Stimulated activated CD8-positive, alpha-beta memory T cell treated with anti-CD3 and anti-CD28 coated beads, Interleukin-15, amount 100 ng/mL, for 48 hours (primary cell): ENCODE measurements at regions not wholly inside any gene's neighbourhood (a gene's known extent, or its start where the extent isn't known, plus 50 kb on each side); places are given as distances from the start of the nearest gene placed in this dataset.
"Not testable (repeated sequence)": the region's sequence is repeated elsewhere in the genome, so short reads cannot be mapped to it uniquely, and the experiment has no call there.

Experiments
- DNase-seq, 2 donors: peaks; one replicate each; pipeline ENCODE4 v3.0.0-alpha.2; 2020; ENCODE audit warnings: low read depth in 2 of 2

DNA sequence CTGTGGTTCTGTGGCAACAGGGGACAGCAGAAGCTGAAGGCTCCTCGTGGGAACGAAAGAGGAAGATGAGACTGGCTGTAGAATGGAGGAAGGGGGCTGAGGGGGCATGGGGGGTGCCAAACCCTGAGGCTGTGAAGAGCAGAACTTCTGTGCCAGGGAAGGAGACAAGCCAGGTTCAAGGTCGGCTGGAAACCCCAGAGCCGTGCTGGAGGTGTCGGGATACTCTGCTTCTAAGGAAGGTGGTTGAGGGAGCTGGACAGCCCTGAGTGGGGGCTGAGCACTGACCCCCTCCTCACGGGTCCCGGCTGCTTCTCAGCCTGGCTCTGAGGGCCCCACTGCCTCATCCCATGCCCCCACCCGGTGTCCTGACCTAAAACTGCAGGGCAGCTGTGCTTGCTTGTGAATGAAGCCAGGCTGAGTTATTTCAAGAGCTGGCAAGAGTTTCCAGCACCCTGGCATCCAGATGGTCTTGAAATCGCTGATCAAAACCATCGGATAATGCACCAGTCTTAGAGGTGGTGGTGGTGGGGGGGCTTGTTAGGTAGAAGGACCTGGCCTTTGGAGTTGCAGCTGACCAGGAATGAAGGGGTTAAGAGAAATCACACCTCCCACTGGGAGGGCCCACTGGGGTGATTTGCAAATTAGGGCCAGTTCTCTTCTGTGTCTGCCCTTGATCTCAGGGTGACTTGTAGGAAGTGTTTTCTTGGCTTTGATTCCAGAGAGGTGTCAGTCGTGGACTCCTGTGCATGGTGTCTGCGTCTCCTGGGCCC is 218.9 kb upstream of the C1orf174 start:
- no peak for DNase-seq

DNA sequence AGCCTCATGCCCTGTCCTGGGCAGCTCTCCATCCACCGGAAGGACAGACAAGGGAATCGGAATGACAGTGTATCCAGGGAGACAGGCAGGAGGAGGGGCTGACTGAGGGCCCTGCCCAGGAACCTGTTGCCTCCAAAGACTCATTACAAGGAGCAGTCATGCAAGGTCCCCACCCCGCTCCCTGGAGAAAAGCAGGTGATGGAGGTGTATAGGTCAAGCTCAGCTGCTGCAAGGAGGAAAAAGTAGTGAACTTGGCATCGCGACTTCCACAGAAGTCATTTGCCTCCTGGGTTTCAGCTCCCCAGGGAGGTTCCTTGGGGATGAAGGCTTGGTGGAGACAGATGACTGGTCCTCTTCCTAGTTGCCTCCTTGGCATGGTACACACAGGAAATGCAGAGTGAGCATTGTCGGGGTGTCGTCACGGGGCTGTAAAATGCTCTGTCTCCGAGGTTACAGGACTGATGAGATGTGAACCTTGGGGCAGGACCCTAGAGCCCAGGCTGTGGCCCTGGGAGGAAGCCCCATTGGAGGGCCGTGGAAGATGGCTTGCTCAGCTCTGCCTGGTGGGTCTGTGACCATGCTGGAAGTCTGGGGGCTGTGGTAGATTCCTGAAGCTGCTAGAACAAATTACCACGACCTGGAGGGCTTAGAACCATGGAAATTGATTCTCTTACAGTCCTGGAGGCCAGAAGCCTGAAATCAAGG is 219.6 kb upstream of the C1orf174 start:
- no peak for DNase-seq

DNA sequence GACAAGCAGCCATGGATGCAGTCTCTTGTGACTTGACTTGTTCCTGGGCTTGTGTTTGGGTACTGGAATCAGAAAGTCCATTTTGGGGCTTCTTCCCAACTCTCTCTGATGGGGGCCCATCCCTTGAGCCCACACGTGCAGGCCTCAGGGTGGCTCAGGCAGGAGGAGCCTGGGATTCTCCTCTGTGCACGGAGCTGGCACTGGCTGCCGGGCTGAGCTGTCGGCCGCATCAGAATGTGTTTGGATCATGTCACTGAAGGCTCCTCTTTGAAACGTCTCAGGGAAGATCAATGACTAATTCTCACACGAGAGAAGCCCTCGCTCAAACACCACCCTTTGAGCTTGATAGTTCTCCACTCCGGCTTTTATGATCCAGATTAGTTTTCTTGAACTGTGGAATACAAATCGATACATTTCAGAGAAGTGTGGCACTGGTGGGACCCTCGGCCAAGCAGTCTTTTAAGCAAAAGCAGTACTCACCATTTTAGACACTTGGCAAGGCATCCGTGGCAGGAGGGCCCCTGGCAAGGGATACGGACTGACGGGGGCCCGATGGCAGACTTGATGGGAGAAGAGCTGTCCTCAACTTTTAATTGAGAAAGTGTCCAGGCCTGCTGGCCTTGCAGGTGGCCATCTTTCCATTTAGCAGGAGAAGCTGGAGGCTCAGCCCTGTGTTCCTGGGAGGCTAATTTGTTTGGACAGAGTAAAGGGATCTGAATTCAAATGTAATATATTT is 220.7 kb upstream of the C1orf174 start:
- DNase-seq = no peak

DNA sequence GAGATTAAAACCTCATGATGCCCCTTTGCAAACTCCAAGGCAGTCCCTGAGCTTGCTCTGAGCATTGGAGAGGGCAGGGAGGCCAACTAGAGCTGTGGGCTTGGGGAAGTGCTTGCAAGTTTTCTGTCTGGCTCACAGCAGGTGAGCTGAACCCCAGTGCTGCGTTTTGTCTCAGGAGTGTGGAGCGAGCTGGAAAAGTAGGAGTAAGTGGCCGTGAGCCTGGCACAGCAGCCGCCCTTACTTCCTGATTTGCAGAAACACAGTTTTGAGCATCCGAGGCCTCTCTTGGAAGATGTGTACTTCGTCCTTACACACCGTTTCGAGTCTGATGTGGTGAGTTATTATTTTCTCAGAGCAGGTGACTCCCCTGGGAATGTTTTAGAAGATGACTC is 221.2 kb upstream of the C1orf174 start:
- no peak for DNase-seq

DNA sequence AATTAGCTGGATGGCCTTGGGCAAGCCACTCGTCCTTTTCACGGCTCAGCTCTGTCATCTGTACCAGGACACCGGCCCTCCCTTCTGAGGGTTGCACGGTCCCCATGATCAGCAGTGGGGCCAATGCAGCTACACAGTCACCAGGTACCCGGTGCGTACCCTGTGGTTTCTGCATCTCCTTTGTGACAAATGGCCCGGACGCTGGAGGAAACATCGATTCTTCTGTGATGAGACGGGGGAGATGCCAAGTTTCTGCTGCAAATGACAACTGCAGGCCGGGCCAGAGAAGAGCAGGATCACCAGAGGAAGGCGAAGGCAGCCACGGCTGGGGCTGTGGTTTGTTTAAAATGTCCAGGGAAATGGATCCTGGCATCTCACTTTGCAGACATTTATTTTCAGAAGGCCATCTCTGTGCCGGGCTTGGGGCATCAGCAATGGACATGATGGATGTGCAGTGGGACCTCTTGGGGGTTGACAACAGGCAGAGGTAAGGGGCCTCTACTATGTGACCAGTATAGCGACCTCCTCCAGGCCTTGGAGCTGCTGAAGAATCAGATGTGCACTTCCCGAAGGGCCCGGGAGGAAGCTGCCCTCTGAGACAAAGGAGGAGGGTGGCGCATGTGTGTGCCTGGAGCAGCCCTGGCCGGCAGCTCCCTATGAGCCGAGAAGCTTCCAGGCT is 221.9 kb upstream of the C1orf174 start:
- DNase-seq = no peak

DNA sequence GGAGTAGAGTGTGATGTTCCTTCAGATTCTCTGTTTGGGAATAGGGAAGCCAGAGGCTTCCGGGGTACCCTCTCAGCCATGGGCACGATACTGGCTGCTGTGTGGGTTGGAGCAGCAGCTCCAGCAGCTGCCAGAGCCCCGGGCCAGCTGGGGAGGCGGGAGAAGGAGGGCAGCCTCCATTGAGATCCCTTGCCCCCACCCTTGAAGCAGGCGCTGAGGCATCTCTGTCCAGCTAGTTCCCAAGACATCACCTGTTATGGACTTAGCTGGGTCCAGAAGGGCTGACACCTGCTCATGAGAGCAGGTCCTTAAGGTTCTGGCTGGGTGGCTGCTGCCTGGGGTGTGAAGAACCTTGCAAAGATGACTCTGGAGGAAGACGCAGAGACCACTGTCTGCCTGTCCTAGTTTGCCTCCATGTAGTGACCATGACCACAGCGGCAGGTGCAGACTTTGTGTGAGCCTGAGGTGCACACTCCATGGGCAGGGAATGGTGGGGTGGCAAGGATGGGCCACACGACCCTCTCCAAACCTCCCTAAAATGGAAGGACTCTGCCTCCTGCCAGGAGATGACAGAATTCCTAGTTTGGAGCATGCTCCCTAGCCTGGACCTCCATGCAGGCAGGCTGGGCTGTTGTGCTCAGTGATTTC is 222.6 kb upstream of the C1orf174 start:
- DNase-seq = no peak

DNA sequence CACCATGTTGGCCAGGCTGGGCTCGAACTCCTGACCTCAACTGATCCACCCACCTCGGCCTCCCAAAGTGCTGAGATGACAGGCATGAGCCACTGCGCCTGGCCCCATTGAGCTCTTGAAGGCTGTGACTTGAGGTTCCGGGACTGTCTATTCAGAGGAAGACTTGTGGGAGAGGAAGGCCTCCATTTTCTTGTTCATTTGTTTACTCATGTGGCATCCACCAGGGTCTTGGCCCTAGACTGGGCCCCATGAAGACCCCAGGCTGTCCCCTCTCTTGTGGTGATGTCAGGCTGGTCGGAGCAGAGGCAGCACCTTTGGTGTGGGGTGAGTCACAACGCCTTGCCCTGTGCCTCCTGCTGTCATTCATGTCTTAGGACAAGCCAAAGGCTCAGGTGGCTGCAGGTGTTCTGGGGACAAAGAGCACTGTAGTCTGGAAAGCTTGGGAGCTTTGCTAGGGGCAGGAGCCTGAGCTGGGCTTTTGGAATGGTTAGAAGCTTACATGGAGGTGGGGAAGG is 224.6 kb upstream of the C1orf174 start:
- DNase-seq = no peak

DNA sequence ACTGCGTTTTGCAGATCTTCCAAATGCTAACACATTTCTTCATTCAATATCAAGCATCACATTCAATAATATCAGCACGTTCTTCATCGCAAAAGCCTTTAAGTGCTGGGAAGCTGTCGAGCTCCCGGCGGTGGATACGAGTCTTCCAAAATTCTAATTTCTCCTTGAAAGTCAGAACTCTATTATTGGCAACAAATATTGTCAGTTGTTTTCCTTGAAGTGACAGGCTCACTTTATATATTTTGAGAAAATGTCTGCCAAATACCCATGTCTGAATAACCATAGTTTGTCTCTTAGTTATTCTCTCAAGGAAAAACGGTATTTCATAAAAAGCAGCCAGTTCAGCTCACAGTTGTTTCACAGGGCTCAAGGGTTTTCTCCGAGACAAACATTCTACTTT is 226.2 kb upstream of the C1orf174 start:
- no peak for DNase-seq

DNA sequence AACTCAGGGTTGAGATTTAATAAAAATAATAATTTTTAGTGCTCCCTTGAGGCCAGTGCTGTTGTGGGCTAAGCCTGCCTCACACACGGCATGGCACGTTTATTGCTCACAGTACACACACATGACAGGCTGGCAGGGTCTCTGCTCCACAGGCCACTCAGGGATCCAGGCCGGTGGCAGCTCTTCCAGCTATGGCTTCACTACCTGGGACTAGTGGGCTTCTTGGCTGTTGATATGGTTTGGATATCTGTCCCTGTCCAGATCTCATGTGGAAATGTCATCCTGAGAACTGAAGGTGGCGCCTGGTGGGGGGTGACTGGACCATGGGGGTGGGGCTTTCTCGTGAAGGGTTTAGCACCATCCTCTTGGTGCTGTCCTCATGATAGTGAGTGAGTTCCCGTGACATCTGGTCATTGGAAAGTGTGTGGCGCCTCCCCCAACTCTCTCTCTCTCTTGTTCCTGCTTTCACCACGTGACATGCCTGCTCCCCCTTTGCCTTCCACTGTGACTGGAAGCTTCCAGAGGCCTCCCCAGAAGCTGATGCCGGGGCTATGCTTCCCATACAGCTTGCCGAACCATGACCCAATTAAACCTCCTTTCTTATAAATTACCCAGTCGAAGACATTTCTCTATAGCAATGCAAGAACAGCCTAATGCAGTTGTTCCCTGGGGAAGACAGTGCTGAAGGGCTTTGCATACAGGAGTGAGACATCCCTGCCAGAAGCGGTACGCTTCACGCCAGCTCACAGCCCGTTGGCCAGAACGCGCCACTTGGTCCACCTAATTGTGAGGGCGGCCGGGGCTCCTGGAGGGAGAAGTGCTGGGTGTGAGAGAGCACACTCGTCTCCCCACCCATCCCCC is 226.9 kb upstream of the C1orf174 start:
- DNase-seq = no peak

DNA sequence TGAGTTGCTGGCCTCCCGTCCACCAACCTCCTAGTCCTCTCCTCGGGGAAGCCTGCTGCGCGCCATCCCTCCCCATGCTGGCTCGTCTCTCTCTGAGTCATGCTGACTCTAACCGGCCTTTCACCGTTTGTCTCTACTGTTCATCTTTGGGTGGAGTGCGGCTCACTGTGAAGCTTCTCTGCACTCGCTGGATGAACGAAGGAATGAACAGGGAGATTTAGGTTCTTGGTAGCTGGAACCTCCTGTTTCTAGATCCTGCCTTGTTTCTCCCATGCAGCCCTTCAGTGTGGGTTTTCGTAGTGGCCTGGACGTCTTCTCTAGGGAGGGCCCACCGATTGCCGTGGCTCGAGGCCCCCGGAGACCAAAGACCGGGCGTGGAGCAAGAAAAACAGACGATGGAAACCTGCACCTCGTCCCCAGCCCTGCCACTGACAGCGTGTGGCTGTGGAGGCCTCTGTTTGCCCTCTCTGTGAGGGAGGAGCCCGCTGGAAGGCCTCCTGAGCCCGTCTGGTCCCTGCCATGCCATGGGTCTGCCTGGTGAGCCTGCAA is 227.6 kb upstream of the C1orf174 start:
- no peak for DNase-seq

DNA sequence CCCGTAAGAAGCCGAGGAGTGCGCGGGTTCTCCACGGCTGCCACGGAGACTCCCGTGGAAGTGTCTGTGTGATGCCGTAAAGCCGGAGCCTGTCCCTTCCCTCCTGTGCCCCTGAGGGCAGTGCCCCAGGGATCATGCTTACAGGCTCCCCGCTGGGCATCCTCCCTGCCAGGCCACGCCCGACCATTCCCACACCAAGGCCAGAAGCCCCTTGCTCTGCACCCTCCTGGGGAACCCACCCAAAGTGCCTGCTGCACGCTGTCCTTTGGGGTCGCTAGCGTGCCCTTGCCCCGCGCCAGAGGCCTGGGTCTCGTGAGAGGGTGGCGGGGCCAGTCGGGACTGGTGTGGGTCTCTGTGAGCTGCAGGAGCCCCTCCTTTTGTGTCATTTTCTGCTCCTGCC is 228.5 kb upstream of the C1orf174 start:
- DNase-seq = no peak

DNA sequence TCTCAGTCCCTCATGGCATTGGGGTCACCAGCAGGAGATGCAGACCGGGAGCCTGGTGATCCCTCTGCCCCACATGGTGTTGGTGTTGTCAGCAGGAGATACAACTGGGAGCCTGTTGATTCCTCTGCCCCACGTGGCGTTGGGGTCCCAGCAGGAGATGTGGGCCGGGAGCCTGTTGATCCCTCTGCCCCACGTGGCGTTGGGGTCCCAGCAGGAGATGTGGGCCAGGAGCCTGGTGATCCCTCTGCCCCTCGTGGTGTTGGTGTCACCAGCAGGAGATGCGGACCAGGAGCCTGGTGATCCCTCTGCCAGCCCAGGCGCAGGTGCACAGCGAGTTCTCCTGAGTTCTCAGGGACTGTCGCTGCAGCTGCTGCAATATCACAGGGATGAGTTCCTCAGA is 229.6 kb upstream of the C1orf174 start:
- DNase-seq = no peak

DNA sequence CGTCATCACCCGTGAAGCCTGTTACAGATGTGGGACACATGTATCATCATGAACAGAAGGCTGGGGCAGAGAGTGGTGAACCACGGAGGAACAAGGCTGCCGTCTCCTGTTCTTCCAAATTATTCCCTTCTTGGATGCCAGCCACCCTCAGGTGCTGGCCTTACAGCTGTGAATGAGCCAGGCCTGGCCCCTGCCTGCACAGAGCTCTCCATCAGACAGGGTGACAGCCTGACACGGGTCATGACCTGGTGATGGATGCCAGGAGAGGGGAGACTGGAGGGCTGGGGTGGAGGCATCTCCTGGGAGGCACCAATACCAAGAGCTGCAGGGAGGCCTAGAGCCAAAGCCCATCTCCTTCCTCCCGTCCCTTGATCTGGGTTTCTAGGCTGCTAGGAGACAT is 230.0 kb upstream of the C1orf174 start:
- no peak for DNase-seq

DNA sequence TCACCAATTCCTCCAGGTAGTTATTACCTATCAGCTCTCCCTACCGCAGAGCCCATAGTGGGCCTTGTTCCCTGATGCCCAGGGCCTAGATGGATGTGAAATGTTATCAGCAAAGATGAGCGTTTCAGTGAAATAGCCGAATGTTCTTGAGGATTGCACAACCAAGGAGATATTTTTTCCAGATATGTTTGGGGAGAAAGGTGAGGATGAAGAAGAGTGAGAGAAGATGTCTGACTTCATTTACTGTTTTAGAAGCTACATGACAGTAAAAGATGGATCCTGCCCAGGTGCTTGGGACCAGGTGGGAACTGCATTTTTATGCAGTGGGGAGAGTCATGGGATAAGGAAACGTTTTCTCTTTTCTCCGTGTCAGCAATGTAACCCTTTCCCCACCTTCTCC is 231.7 kb upstream of the C1orf174 start:
- no peak for DNase-seq

DNA sequence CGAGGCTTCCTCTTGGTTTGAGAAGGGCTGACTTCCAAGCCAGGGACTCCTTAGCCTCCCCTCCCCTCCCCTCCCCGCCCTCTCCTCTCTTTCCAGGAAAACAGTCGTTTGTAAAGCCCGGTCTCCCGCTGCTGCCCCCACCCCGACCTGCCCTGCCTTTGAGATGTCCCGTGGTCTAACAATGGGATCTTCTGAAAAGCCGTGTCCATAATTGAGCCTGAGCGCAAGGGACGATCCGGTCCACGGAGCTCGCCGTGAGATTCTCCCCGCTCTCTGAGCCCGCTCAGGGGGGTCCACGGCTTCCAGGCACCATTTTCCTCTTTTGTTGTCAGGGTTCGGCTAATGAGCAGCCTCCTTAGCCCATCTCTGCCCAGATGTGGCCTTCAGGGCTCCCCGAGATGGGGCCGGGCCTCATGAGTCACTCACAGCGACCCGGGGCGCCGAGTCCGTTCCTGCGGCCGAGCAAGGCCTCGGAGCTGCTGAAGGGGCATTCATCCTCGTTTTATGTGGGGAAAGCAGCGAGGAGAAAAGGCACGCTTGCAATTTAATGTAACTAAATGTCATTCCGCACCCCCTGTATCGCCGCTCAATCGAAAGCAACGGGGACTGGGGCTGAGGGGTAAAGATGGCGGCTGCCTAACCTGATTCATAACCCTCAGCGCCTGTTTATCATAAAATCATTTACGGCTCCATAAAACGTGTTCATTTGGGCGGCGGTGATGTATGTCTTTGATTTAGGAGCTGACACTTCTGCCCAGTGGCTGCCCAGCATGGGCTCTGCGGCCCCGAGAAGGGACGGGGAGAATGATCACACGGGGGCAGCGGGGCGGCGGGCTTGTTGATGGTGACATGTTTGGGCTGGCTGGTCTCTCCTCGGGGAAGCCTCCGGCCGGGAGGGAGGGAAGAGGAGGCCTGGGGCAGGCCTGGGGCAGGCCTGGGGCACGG is 232.6 kb upstream of the C1orf174 start:
- DNase-seq = no peak

DNA sequence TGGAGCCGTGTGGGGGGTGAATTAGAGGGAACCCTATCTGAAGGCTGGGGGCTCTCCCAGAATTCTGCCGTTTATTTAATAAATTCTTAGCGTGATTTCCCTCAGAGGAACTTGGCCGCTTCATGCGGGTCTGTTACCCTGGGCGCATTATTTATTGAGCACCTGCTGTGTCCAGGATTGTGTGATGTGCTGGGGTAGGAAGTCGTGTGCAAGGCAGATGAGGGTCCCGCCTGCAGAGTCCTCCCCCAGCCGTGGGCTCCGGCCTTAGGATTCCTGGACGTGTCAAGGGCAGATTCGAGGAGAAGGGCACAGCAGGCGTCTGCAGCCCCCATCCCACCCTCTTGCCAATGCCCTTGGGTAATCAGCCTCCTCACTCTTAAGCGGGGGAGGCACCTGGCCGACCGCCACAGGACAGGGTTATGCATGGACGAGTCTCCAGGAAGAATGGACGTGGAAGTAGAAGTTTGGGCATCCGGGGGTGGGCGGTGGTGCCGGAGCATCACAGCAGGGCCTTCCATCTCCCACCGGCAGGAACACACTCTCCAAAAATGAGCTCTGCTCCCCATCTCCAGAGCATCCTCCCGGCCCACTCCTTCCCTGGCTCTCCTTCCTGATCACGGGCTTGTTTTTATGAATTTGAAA is 233.3 kb upstream of the C1orf174 start:
- no peak for DNase-seq

DNA sequence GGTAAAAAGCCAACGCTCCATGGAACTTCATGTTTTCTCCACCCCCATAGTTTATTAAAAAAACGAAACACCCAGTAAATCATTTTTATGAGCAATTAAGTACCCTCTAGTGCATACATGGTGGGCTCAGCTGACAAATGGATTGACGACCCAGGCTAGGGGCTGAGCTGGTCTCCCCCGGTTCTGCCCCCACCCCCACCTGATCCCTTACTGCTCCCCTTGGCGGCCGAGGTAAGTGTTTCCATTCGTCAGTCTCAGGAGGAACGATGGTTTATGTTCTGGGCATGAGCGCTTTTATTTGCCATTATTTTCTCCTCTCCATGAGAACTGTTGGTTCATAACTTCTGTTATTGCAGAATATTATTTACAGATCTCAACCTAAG is 233.9 kb upstream of the C1orf174 start:
- no peak for DNase-seq

DNA sequence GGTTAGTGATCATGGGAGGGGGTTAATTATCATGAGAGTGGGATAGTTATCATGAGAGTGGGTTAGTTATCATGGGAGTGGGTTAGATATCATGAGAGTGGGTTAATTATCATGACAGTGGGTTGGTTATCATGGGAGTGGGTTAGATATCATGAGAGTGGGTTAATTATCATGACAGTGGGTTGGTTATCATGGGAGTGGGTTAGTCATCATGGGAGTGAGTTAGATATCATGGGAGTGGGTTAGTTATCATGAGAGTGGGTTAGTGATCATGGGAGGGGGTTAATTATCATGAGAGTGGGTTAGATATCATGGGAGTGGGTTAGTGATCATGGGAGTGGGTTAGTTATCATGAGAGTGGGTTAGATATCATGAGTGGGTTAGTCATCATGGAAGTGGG is 235.8 kb upstream of the C1orf174 start:
- DNase-seq = not testable (repeated sequence)
